HG03460 (cell line): ENCODE measurements at regions not wholly inside any gene's neighbourhood (a gene's known extent, or its start where the extent isn't known, plus 50 kb on each side); places are given as distances from the start of the nearest gene placed in this dataset.

ENCODE experiments used
- ATAC-seq: cut with Tn5 transposase; IDR thresholded peaks from one replicate; pipeline ENCODE4 v1.9.1; 2021; ENCODE audit not compliant: unreplicated experiment

DNA sequence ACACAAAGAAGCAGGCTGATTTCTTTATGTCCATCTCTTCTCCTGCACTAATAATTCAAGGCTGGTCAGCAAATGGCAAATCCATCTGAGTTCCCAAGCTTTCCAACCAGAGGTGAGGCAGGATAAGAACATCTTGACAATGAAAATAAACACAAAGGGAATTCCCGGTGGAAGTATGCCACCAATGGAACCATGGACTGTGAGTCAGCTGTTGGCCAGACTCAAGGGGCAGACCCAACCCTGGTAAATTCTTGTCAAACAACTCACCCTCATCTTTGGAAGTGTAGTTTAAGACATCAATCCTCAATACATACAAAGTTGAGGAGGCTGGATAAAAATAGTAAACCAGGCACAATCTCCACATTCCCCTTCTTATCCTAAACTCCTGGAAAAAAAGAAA is 74.3 kb upstream of the CES5A start:
- ATAC-seq: no peak

- no peak for ATAC-seq
Measured at GRCh38 chr16:55948230-55948629, 73.1 kb upstream of the CES5A start.

DNA sequence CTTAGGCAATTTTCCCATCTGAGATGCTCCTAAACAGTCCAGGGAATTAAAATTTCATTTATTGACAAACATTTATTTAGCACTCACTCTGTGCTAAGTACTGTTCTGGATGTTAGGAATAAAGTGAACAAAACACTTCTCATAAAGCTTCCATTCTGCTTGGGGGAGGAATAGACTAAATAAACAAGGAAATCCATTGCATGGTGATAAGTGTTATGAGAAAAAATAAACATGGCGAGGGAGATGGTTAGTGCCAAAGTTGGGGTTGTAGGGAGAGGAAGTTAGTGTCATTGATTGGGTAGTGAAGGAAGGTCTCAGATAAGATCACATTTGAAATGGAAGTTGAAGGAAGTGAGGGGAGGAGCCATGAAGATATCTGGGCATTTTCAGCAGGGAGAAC is 72.2 kb upstream of the CES5A start:
- ATAC-seq: no peak

DNA sequence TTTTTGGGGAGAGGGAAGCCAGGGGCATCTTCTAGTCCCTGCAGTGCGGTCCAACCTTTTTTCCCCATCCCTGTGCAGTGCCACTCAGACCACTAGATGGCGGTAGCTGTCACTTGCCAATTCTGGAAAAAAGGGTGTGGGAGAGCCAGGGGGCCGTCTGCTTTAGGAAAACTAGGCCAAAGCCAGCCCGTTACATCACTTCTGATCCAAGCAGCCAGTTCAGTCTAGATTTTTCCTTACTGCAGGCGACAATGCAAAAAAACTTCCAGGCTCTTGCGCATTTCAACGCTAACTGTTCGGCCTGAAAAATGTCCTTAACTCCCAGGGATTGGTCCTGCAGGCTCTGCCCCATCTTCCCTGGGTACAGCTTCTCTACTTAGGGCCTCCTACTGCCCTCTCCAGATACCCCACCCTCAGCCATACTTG is 69.2 kb upstream of the CES5A start:
- ATAC-seq: no peak

- no peak for ATAC-seq
Measured at GRCh38 chr16:55943267-55943666, 68.1 kb upstream of the CES5A start.

- ATAC-seq: no peak
Measured at GRCh38 chr16:55942821-55943220, 67.6 kb upstream of the CES5A start.

GRCh38 chr16:55941552-55941951 is 66.4 kb upstream of the CES5A start:
- no peak for ATAC-seq

DNA sequence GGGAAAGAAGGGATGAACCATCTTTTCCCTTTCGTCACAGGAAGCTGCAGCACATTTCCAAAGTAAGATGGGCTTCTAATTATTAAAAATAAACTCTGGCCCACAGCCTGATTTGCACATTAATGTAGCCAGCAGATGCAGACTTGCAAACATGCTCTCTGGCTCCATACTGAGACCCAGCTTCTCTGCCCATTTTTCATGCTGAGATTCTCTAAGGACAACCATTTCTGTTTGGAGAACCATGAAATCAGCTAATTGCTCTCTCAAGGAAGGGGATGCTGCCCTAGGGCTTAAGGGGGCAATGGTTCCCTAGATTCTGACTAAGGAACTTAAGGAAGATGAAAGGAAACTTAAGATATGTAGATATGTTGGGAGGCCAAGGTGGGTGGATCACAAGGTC is 63.0 kb upstream of the CES5A start:
- ATAC-seq: no peak

GRCh38 chr16:55933038-55933437 is 57.9 kb upstream of the CES5A start:
- ATAC-seq: no peak

- ATAC-seq: no peak
Measured at GRCh38 chr16:55930036-55930435, 54.9 kb upstream of the CES5A start.

GRCh38 chr16:55929181-55929580 is 54.0 kb upstream of the CES5A start:
- ATAC-seq: no peak

DNA sequence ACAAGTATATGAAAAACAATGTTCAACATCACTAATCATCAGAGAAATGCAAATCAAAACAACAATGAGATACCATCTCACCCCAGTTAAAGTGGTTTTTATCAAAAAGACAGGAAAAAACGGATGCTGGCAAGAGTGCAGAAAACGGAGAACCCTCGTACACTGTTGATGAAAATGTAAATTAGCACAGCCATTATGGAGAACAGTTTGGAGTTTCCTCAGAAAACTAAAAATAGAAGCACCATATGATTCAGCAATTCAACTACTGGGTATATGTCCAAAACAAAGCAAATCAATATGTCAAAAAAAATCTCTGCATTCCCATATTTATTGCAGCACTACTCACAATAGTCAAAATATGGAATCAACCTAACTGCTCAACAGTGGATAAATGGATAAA is 50.1 kb upstream of the CES5A start:
- no peak for ATAC-seq
